Non-pigmented ciliary epithelial cell (primary cell): ENCODE measurements at regions not wholly inside any gene's neighbourhood (a gene's known extent, or its start where the extent isn't known, plus 50 kb on each side); places are given as distances from the start of the nearest gene placed in this dataset.
"Not testable (repeated sequence)": the region's sequence is repeated elsewhere in the genome, so short reads cannot be mapped to it uniquely, and the experiment has no call there.

Experiments
- DNase-seq: peaks from one replicate; pipeline ENCODE4 v3.0.0-alpha.2; 2010; ENCODE audit warnings: low read depth

GRCh38 chr6:81562169-81562568, 190.3 kb downstream of the TENT5A start:
- peak; percentile 77 for DNase-seq

DNA sequence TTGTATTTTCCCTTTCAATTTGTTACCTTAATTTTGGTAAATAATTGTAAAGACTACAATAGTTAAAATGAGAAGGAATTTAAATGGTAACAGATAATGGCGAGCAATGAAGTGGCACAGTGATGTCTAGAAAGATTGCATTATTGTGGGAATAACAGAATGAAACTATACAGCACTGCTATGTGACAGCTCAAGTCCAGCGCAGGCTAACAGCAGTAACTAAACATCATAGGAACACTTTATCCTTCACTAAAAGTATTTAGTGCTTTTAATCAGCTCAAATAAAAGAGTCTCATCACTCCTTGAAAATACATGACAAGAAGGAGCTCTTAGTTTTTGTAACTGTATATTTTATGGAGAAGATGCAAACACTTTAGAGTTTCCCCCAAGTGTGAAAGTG, 190.8 kb downstream of the TENT5A start:
- no peak for DNase-seq

DNA sequence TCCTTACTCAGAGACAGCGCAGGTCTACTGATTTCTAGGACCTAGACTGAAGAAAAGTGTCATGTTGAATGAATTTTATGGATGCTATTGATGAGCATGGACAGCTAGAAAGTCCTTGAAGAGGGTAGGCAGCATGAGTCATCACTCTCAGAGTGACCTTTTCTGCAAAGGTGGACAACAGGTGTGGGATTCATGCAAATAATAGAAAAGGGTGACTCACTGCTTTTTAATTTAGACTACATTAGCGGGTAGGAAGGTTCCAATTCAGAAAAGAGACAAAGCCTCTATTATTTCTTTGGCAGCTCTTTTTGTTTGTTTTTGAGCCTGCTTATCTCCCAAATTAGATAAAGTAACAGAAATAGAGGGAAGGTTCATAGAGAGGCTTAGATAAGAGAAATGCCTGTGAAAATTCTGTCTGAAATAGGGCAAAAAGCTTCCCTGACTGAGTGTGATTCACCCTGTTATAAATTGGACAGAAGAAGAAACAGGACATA, 191.4 kb downstream of the TENT5A start:
- DNase-seq, result peak; percentile 34

GRCh38 chr6:81557811-81558210, 194.7 kb downstream of the TENT5A start:
- no peak for DNase-seq

- DNase-seq, result no peak
Measured at GRCh38 chr6:81556551-81556950, 195.9 kb downstream of the TENT5A start.

DNA sequence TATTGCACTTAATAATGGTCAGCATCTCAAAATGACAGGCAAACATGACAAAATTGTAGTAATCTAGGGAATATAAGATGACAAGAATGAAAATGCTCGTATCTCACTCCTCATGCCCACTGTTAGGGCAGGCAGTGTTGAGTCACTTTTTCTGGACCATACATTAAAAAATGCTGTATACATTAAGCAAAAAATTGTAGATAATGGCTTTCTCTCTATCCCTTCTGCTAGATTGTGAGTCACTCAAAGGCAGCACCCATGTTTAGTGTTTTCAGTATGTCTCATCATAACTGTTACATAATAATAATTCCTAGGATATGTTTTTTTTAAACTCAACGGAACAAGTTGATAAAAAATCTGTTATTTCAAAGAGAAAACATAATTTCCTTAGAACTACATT, 199.3 kb downstream of the TENT5A start:
- DNase-seq, result no peak

DNA sequence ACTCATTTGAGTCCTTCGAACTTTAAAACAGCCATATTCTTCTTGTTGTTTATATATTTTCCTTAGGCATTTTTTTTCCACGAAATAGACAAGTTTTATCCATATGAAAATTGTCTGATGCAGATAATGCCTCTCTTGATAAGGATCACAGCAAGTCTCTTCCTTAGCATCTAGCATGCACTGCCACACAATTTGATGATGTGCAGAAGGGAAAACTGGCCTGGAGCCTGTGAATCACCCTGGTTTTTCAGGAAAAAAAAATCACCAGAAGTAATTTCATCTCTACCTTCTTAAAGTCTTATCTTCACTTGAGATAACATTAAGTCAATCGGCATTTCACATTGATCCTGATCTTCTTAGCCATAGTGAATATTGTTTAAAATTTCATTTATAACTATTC, 199.8 kb downstream of the TENT5A start:
- no peak for DNase-seq

- no peak for DNase-seq
Measured at GRCh38 chr6:81547149-81547548, 205.3 kb downstream of the TENT5A start.

DNA sequence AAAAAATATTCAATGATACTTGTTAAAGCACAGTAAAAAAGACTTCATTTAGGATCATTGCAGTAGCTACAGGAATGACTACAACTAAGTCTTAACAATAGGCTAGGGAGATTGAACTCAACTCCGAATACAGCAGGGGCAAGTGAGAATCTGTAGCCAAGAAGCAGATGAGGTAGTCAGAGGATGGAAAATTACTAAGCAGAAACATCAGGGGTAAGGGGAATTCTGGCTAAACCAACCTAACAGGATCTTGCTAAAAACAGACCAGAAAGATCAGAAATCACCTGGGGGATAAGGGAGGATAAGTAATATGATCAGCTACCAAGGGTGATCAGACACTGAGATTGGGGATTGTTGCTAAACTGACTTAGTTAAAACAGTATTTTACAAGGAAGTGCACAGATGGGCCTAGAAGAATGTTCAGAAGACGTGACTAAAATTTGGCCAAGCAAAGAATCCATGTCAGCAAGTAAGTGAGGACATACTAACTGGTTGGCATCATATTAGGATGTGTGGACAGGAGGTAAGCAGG, 217.5 kb downstream of the TENT5A start:
- no peak for DNase-seq

GRCh38 chr6:81531869-81532561, 220.5 kb downstream of the TENT5A start:
- peak; percentile 4 for DNase-seq

GRCh38 chr6:81517455-81517854, 235.0 kb downstream of the TENT5A start:
- no peak for DNase-seq

DNA sequence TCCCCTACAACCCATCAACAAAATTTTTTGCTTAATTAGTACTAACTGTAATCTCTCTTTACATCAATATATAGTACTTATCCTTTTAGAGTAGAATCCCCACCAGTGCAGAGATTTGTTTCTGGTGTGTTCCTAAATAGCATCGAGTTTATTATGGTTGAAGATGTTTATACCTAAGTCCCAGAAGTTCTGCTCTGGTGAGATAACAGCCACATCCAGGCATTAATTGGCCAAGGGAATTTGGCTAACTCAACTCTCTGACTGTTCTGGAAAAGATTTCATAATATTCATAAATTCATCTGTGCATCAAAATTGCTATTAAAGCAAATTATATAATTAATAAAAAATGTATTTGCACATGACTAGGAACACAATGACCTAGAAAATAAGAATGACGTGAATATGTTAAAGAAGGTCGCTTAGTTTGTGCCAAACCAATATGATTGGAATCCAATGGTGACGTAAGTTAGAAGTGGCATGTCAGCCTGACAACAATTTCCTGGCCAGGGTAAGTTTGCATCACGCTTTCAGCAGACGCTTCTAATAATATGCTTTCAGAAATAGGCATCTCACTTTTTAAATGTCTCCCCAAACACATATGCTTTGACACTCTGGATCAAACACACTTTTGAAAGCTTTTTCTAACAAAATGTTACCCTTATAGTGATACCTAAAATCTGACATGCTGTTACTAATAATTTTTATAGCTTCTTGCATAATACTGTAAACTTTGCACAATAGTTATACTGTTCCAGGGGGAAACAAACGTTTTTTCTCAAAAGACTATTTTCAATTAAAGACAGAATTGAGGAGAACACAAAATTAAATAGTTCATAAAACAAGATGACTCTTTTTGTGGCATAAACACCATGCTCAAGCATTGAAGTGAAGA, 236.7 kb downstream of the TENT5A start:
- DNase-seq, result peak; percentile 3

- DNase-seq, result not testable (repeated sequence)
Measured at GRCh38 chr6:81514195-81514594, 238.3 kb downstream of the TENT5A start.

GRCh38 chr6:81511423-81511822, 241.1 kb downstream of the TENT5A start:
- DNase-seq, result no peak

GRCh38 chr6:81495999-81496398, 256.5 kb downstream of the TENT5A start:
- DNase-seq, result no peak

GRCh38 chr6:81491454-81492101, 260.9 kb downstream of the TENT5A start:
- no peak for DNase-seq

DNA sequence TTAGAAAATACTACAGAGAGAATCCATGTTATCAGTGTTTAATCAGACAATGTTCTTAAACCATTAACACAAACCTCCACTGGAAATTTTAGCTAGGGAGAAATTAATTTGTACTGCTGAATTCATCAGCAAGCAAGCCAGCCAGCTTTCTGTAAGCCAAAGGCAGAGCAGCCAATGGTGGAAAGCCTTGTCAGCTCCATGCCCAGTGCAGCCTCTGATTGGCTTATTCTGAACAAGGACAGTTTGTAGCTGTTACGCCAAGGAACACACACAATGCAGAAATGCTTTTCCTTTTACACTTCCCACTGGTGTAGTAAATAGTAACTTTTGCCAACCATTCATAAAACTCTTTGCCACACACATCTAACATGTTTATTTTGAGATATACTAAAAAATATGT, 265.0 kb downstream of the TENT5A start:
- DNase-seq, result no peak

GRCh38 chr6:81486234-81486633, 266.2 kb downstream of the TENT5A start:
- no peak for DNase-seq

DNA sequence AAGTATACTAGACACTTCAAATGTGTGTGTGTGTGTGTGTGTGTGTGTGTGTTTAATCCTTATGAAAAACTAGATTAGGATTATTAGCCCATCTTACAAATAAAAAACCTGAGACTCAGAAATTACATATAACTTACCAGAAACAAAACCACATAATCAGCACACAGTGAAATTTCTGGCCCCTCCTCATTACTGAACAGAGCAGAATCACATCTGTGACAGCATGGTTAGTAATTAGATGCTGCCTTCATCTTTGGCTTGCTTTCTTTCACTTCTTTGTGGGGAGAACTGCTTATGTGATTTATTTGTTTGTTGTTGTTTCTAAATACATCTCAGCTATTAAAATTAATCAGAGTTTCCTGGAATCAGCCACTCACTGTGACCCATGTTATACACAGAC, 267.1 kb downstream of the TENT5A start:
- no peak for DNase-seq

DNA sequence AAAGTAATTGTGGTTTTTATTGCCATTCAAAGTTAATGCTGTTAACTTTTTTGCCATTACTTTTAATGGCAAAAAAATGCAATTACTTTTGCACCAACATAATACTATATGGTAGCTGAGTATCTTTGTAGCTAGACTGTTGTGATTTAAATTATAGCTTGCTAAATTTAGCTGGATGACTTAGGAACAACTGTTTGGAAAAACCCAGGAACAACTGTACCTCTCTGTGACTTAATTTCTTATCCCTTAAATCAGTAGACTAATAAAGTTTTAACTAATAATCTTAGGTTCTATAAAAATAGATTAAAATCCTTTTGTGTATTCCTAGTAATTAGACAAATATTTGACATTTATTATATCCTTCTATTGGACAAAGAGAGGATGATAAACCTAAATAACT, 268.2 kb downstream of the TENT5A start:
- DNase-seq, result no peak

DNA sequence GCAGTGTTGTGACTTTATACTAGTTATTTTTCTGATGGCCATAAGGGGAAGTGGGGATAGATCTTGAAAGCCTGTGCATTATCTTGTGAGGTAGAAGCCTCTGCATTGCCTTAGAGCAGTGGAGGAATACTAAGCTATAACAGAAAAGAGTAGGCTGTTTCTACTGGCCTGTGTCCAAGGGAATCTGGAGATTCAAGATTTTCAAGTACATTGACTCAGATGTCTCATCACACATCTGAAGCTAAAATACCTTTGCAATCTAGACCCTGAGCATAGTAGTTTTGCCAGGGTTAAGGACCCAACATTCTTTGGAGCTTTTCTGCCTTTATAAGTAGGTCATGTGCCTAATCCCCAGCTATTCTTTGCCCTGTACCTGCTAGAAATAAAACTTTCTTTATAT, 272.3 kb downstream of the TENT5A start:
- peak; percentile 2 for DNase-seq

GRCh38 chr6:81476881-81477280, 275.6 kb downstream of the TENT5A start:
- DNase-seq, result peak; percentile 19
